Mammary epithelial cell (primary cell): ENCODE measurements at regions not wholly inside any gene's neighbourhood (a gene's known extent, or its start where the extent isn't known, plus 50 kb on each side); places are given as distances from the start of the nearest gene placed in this dataset.

Source experiments
- CTCF ChIP-seq, 2 donors: IDR thresholded peaks in 1 of 2; conservative IDR thresholded peaks in 1 of 2; 2 replicates each; pipeline ENCODE4 v1.5.1; 2011 to 2012; ENCODE audit warnings: inconsistent platforms in 2 of 2, low read length in 2 of 2, mild to moderate bottlenecking in 2 of 2, control low read depth in 1 of 2, low read depth in 1 of 2; ENCODE audit not compliant: insufficient read depth in 1 of 2; ENCODE audit errors: extremely low read depth in 1 of 2
- EZH2 ChIP-seq: IDR thresholded peaks from 2 replicates; pipeline ENCODE4 v1.6.1; 2012; ENCODE audit warnings: low read length, inconsistent platforms, borderline replicate concordance

- TF ChIP-seq CTCF (conservative IDR thresholded peaks at IDR 0.05 in 1 of 2, IDR thresholded peaks at IDR 0.05 in 1 of 2; ENCODE audit: extremely low read depth in 1 of 2, insufficient read depth in 1 of 2, low read depth in 1 of 2, low read length in 2 of 2) = no peak
- TF ChIP-seq EZH2 = no peak
Measured at GRCh38 chrX:65098851-65099250, 122.6 kb upstream of the ZC4H2 start.
